A673 (cell line): ENCODE measurements at regions not wholly inside any gene's neighbourhood (a gene's known extent, or its start where the extent isn't known, plus 50 kb on each side); places are given as distances from the start of the nearest gene placed in this dataset.

Experiments
- BruUV-seq: library from RNA; stranded (reverse); fragments of 400-500 nt; replicated peaks from 2 replicates; lab custom pipeline; 2021; lab: Mats Ljungman, UMichigan
- CTCF ChIA-PET: fragments of 300-600 bp; sonication (Branson Sonifier 250); formaldehyde crosslinking; loops from one replicate; lab custom pipeline; 2022; ENCODE audit warnings: antibody characterized with exemption; lab: Charles Lee
- POLR2A ChIA-PET: fragments of 300-600 bp; sonication (Branson Sonifier 250); formaldehyde crosslinking; loops from one replicate; lab custom pipeline; 2022; ENCODE audit warnings: antibody characterized with exemption; ENCODE audit not compliant: low non-redundant PET; lab: Charles Lee
- DNase-seq: peaks from one replicate; pipeline ENCODE4 v3.0.0-alpha.2; 2015; ENCODE audit warnings: low spot score
- H3K27ac ChIP-seq: fragments of 200-600 bp; sonication (generic); 2 replicates; pipeline ENCODE4 v1.5.1; 2016; ENCODE audit warnings: mixed run types, low read depth, mild to moderate bottlenecking, mixed read lengths, antibody characterized with exemption, low read length; ENCODE audit not compliant: poor library complexity, severe bottlenecking
- H3K27me3 ChIP-seq: fragments of 200-600 bp; sonication (generic); replicated peaks from 2 replicates; pipeline ENCODE4 v1.6.1; 2017; ENCODE audit warnings: mixed run types, low read depth, mild to moderate bottlenecking, mixed read lengths, antibody characterized with exemption, low read length; ENCODE audit not compliant: insufficient read depth, poor library complexity
- H3K36me3 ChIP-seq: fragments of 200-600 bp; sonication (generic); 2 replicates; pipeline ENCODE4 v1.6.1; 2016; ENCODE audit warnings: mixed run types, mild to moderate bottlenecking, mixed read lengths, antibody characterized with exemption, low read length; ENCODE audit not compliant: insufficient read depth, poor library complexity, severe bottlenecking
- H3K4me1 ChIP-seq: fragments of 200-600 bp; sonication (generic); 2 replicates; pipeline ENCODE4 v1.6.1; 2017; ENCODE audit warnings: mixed run types, mild to moderate bottlenecking, mixed read lengths, antibody characterized with exemption, low read length; ENCODE audit not compliant: insufficient read depth, poor library complexity, severe bottlenecking
- H3K4me3 ChIP-seq: fragments of 200-600 bp; sonication (generic); 2 replicates; pipeline ENCODE4 v1.5.1; 2016; ENCODE audit warnings: low read depth, mixed run types, mild to moderate bottlenecking, mixed read lengths, low read length; ENCODE audit not compliant: poor library complexity, severe bottlenecking
- H3K9me3 ChIP-seq: fragments of 200-600 bp; sonication (generic); 2 replicates; pipeline ENCODE4 v1.6.1; 2016; ENCODE audit warnings: mixed run types, low read depth, mild to moderate bottlenecking, mixed read lengths, antibody characterized with exemption, low read length; ENCODE audit not compliant: poor library complexity, severe bottlenecking
- EZH2 ChIP-seq: fragments of 200-600 bp; sonication (generic); IDR thresholded peaks from 2 replicates; pipeline ENCODE4 v1.6.1; 2017; ENCODE audit warnings: borderline replicate concordance, low read depth, mild to moderate bottlenecking, mixed read lengths, antibody characterized with exemption, low read length; ENCODE audit not compliant: poor library complexity, severe bottlenecking
- intact Hi-C: fragments of 100-400 bp; cut with micrococcal nuclease; formaldehyde crosslinking; loops from one replicate; pipeline ENCODE4 v1.10.0; 2022; ENCODE audit not compliant: unreplicated experiment
- TF ChIP-seq, protein P1 (sequence below): fragments of 300-800, 200-600 bp; sonication (generic); conservative IDR thresholded peaks from 2 replicates; pipeline ENCODE4 v1.5.1; 2017; ENCODE audit warnings: low read depth, mild to moderate bottlenecking, antibody characterized with exemption, low read length, moderate library complexity, mixed read lengths

DNA sequence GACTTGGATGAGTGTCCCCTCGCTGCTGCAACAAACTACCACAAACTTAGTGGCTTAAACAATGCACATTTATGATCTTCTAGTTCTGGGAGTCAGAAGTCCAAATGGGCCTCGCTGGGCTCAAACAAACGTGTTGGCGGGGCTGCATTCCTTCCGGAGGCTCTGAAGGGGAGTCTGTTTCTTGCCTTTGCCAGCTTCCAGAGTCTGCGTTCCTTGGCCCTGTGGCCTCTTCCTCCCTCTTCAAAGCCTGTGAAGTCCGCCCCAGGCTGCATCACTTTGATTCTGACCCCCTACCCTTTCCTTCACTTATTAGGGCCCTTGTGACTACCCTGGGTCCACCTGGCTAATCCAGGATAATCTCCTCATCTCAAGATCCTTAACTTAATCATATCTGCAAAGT, 80.3 kb upstream of the NECTIN1 start:
- DNase-seq: no peak
- Histone ChIP-seq H3K27me3 (peaks cover 9% of the 10 kb centered on the region), H3K4me1 (no peaks in the 10 kb centered on the region), H3K27ac (no peak overlapping the region), H3K4me3 (no peak overlapping the region), H3K36me3 (no peaks in the 10 kb centered on the region), H3K9me3 (no peaks in the 10 kb centered on the region)
- ChIA-PET POLR2A (no interaction called here), CTCF (no interaction called here)
- intact Hi-C loops: no loop called here
- TF ChIP-seq, protein P1, sequence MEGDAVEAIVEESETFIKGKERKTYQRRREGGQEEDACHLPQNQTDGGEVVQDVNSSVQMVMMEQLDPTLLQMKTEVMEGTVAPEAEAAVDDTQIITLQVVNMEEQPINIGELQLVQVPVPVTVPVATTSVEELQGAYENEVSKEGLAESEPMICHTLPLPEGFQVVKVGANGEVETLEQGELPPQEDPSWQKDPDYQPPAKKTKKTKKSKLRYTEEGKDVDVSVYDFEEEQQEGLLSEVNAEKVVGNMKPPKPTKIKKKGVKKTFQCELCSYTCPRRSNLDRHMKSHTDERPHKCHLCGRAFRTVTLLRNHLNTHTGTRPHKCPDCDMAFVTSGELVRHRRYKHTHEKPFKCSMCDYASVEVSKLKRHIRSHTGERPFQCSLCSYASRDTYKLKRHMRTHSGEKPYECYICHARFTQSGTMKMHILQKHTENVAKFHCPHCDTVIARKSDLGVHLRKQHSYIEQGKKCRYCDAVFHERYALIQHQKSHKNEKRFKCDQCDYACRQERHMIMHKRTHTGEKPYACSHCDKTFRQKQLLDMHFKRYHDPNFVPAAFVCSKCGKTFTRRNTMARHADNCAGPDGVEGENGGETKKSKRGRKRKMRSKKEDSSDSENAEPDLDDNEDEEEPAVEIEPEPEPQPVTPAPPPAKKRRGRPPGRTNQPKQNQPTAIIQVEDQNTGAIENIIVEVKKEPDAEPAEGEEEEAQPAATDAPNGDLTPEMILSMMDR: no peak
- TF ChIP-seq EZH2: no peak
- no TSS peak for BruUV-seq

DNA sequence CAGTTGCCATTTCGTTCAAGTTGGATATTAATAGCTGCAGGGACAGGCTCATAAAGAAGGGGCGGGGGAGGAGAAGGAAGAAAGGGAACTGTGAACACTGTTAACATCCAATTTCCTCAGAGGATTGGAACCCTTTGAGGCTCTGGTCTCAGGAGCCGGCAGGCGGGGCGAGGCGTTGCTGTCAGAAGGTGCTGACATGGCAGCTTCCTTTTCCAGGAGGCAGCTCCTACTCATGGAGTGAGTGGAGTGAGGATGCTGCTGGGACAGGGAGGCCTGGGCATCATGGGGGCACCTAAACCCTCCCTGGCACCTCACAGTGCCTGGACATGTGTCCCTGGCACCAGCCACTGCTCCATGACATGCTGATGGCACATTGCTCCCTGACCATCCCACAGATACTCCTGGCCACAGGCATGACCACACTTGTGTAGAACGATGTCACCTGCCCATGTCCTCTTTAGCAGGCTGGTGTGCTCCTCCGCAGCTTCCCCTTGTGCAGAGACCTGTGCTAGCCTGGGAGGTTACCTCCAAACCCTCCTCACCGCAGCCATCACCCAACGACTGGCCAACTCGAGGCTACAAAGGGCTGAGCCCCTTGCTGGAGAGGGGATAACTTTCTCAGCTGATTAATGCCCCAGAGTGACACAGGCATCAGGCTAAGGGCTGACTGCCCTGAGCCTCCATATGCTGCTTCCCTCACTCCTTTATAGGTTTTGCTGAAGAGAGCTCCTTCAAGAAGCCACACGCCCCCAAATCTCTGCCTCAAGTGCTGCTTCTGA, 79.6 kb upstream of the NECTIN1 start:
- Histone ChIP-seq H3K27me3 (peaks cover 9% of the 10 kb centered on the region), H3K36me3 (no peaks in the 10 kb centered on the region), H3K9me3 (no peaks in the 10 kb centered on the region), H3K4me1 (no peaks in the 10 kb centered on the region), H3K4me3 (no peak overlapping the region), H3K27ac (no peak overlapping the region)
- no peak for TF ChIP-seq EZH2
- intact Hi-C loops: no loop called here
- BruUV-seq: no TSS peak
- no peak for DNase-seq
- CTCF ChIA-PET: no interaction called here
- POLR2A ChIA-PET: no interaction called here

DNA sequence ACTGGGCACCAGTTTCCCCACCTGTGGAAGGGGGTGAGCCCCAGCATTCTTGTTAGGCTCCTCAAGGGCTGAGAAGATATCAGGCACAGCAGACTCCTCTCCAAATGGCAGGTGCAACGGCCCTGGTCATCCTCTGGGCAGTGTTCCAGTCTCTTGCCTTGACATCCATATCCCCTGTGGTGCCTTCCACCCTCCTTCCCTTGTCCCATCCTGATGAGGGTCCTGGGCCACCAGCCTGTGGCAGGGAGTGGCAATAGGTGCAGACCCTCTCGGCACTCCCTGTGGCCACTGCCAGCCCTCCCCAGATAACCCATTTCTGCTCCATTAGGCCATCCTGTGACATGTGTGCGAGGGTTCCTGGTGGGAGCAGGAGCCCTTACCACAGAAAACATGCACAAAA, 78.8 kb upstream of the NECTIN1 start:
- no peaks in the 10 kb centered on the region for H3K36me3 ChIP-seq
- no peak overlapping the region for H3K27ac ChIP-seq
- H3K4me1 ChIP-seq: no peaks in the 10 kb centered on the region
- peaks cover 9% of the 10 kb centered on the region for H3K27me3 ChIP-seq
- POLR2A ChIA-PET: no interaction called here
- H3K4me3 ChIP-seq: no peak overlapping the region
- no TSS peak for BruUV-seq
- no peak for DNase-seq
- intact Hi-C loops: no loop called here
- TF ChIP-seq EZH2: no peak
- TF ChIP-seq, protein P1: no peak
- CTCF ChIA-PET: no interaction called here
- H3K9me3 ChIP-seq: no peaks in the 10 kb centered on the region

DNA sequence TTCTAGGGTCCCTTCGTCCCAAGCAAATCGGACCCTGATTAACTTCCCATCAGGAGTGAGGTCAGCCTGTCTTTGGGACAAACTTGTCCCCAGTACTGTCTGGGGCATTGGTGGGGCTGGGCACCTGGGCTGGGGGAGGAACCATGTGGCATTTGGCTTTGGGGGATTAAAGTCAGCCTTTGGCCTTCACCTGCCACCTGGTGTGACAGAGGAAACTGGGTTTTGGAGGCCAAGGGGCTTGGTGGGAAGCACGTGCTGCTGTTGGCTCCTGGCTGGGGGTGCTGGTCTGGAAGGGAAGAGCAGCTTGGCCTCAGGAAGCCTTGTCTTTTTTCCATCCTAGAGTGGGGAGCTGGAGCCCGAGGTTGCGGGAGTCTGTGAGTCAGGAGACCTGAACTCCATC, 78.4 kb upstream of the NECTIN1 start:
- Histone ChIP-seq H3K4me1 (no peaks in the 10 kb centered on the region), H3K4me3 (no peak overlapping the region), H3K36me3 (no peaks in the 10 kb centered on the region), H3K9me3 (no peaks in the 10 kb centered on the region), H3K27ac (no peak overlapping the region), H3K27me3 (peaks cover 9% of the 10 kb centered on the region)
- intact Hi-C loops: no loop called here
- CTCF ChIA-PET: no interaction called here
- POLR2A ChIA-PET: no interaction called here
- no peak for TF ChIP-seq EZH2
- BruUV-seq: no TSS peak
- DNase-seq: no peak
